GM18907 (cell line): ENCODE measurements at regions not wholly inside any gene's neighbourhood (a gene's known extent, or its start where the extent isn't known, plus 50 kb on each side); places are given as distances from the start of the nearest gene placed in this dataset.

Experiments used
- ATAC-seq: cut with Tn5 transposase; IDR thresholded peaks from one replicate; pipeline ENCODE4 v1.9.1; 2021; ENCODE audit warnings: mild to moderate bottlenecking, moderate library complexity; ENCODE audit not compliant: unreplicated experiment

DNA sequence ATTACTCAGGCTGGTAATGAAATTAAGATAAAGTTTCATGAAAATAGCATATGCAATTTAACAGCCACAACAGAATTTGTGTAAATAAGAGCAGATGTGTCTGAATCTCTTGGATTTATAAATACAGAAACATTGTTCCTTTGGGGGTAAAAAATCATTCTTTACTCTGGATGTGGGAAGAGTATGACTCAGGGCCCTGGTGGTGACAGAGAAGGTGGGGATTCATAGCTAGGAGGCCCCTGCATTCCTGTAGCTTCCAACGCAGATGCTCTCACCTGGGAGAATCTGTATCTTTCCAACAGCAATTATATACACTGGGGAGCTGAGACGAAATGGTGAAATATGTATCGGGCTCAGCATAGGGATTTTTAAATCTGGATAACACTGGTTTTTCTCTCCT lies 167.6 kb upstream of the CADPS start:
- no peak for ATAC-seq

DNA sequence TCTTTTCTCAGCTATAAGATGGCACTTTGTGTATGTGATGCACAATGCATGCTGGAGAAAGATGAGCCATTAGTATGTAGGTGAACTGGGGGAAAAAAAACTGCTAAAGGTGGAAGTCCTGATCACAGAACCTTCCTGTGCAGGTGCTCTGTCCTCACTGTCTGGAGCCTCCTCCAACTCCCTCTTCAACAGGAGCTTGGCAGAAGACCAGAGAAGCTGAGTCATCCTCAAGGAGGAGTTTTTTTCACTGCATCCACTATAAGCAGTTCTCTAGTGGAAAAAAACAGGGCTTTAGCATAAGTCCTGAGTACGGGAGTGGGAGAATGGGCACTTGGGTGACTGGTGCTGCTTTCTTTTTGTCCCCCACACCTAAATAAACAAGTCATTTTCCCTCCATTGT lies 168.4 kb upstream of the CADPS start:
- ATAC-seq = no peak

DNA sequence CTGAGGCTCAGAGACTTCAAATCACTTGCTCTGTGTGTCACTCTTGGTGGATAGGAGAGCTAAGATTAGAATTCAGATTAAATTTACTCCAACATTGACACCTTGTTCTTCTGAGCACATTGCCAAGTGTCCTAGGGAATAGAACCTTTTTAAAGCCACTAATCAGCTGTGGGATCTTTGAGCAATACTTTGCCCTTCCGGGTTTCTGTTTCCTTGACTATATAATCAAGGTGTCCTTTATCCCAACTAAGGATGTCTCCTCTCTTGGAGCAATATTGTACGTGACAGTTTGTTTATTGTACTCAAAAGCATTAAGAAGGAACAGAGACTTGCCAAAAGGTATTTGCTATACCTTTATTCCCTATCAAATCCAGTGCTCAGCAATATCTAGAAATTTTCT lies 170.9 kb upstream of the CADPS start:
- no peak for ATAC-seq

DNA sequence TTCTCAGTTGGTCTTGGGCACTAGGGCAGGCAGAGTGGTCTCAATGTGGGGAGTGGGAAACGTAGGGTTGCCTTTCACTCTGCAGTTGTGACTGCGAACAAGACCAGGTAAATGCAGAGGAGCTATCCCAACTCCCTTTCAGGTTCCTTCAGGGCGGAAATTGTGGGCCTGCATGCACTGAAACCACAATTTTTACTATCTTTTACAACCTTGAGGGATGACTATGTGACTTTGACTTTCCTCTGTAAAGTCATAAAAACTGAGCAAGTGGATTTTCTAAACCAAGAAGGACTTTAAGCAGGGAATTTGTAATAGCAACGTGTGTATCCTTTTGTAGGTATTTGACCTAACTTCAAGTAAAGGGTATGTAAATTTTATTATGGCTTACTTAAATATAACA lies 171.4 kb upstream of the CADPS start:
- no peak for ATAC-seq

DNA sequence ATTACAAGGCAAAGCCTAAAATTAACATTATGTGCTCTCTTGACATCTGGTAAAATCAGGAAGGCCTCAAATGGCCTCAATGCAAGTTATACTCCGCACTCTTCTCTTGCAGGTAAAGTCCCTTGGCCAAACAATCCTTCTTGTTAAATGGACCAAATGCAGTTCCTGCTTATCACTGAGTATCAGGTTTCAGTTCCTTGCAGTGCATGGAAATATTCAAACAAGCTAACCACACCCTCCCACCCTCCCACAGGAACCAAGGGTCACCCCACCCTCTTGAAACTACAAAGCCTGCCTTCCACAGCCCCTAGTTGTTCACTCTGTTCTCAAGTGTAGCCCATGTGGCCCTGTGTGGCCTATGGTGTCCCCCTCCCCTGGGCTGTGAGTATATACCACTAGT lies 171.9 kb upstream of the CADPS start:
- no peak for ATAC-seq

DNA sequence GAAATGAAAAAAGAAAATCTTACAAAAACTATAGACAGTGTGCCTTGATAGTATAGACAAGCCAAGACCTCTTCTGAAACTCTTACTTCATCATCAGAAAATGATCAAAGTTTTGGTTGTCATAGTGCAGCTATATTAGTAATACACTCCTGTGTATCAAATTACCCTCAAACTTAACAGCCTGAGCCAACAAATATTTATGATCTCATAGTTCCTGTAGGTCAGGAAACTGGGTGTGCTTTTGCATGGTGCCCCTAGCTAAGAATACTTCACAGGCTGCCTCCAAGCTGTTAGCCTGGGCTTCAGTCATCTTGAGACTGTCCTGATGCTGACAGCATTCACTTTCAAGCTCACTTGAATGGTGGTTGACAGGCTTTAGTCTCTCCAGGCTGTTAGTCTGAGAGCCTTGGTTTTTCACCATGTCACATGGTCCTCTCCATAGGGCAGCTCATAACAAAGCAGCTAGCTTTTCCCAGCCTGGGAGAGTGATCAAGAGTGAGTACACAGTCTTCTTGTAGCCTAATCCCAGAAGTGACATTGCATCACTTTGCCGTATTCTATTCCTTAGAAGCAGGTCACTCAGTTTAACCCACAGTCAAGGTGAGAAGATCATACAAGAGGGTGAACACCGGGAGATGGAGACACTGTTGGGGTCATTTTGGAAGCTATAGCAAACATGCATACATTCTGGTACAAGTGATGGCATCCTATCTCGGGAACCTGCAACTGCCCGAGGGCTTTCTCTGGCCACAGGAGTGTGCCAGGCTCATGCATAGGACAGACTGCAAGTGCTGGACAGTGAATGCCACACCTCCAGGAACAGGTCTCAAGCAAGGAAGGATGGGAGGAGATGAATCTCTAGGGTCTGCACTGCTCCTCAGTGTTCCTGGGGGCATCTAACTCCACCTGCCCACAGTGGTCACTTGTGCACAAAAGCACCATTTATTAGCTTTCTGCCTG lies 173.4 kb upstream of the CADPS start:
- ATAC-seq = no peak

DNA sequence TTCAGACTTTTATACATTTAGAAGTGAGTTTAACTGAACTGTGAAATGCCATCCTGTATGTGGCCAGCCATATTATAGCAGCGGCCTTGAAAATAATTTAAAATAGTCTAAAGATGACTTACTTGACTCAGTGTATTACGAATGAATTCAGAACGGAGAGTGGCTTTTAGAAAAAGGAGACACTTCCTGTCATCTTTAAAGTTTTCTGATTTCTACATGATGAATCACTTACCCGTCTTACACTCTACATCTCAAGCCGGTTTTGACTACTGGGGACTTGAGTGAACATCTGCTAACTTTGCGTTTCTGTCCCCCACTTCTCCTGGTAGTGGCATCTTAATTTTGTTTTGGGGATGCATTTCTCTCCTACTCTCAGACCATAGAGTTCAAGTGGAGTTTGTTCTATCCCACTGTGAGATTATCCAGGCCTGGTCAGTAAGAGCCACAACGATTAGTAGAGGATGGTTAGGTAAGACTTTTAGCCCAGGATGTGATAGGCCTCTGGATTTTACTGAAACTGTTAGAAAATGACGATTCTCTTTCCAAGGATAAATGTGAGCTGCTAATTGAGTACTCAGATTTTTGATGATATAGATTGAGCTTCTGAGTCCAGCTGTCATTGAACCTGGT lies 175.4 kb upstream of the CADPS start:
- ATAC-seq = no peak

DNA sequence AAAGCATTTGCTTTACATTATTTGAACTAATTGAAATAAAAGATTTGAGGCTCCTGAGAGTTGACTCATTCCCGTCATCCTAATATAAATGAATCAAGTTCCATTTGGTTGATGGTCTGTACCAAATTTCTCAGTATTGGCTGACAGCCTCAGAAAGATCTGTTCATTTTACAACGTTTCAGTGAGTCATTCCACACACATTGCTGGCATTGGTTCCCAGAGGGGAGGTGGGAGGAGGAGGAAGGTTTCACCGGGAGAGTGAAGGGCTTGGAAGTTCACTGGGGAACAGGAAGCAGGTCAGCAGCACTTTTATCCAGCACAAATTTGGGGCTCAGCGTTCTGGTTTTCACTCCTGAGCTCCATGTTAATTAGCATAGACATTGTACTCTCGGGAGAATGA lies 176.7 kb upstream of the CADPS start:
- no peak for ATAC-seq

DNA sequence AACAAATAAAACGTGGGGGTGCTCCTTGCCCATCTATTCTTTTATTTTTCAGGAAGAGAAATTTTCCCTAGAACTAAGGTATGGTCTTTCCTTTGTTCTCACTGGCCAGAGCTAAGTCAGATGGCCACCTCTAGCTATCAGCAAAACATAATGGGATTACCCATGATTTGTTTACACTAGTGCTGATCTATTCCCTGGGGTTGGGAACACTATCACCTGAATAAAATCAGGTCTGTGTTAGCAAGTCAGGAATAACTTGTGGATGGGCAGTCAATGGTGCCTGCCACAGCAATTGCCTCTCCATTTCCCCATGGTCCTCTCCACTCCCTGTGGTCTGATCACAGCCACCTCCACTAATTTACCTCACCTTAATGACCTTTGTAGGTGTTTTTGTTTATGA lies 181.7 kb upstream of the CADPS start:
- no peak for ATAC-seq

DNA sequence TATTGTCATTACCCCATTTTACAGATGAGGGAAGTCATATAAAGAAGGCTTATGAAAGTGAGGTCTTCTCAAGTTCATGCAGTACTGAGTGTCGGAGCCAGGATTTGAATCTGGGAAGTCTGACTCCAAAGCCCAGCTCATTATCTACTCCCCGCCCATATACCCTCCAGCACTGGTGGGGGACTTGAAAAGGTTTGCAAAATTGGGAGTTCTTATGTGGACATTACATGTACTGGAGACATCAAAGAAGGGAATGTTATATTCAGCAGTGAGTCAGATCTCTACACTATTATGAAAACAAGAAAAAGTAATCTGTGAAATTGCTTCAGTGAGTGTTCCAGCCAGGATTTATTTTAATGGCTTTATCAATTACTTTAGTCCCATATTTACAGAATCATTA lies 185.2 kb upstream of the CADPS start:
- ATAC-seq = no peak

DNA sequence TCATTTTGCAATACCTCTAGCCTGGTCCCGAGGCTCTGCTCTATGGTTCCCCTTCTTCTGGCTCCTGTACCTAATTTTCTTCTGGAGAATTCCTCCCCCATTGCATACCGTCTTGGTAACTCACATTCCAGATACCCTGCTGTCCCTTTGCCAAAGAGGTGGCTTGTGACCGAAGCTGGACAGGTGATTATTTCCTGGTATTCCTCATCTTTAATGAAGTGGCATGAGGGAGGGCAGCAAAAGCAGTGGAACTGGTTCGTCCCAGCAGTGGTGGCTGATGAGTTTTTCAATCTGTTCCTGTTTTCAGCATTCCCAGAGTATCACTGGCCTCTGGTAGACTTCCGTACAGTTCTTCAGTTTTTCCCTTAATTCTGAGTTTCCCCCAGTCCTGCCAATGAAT lies 186.2 kb upstream of the CADPS start:
- ATAC-seq = no peak

DNA sequence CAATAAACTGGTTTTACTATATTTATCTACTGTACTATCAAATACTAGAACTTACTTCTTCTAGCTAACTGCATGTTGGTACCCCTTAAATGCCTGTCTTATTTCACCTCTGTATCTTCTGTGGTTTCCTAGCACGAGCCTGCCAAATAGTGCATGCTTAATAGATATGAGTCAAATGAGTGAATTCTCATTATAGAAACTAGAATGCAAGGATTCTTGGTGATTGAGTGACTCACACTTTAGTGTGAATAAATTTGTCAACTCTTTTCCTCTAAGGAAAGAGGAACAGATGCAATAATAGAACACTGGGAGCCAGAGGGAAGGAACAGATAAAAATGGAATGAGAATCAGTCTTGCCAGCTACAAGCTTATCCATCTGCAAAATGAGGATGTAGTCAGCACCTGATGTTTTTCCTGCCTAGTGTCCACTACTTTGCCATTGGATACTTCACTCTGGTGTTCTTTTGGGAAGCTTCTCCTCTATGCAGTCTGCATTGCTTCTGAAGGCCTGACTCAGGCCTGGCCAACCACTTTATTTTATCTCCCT lies 189.1 kb upstream of the CADPS start:
- no peak for ATAC-seq

DNA sequence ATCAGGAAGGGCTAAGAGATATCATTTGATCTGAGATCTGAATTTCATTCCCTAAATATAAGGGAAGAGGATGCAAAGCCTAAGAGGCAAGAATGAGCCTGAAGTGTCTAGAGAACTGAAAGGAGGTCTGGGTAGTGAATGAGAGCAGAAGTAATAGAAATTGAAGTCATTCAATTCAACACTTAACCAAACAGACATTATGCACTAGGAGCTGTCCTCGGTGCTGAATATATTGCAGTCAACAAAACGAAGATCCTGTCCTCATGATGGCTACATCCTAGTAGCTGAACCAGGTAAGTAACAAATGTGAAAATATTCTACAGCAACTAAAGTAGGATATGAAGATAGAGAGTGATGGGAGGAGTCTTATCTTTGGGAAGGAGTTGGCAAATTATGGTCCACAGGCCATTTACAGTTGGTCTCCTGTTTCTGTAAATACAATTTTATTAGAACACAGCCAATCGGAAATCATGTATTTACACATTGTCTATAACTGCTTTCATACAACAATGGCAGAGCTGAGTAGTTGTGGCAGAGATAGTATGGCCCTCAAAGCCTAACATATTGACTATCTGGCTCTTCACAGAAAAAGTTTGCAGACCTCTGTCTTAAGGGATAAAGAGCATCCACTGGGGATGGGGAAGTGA lies 192.9 kb upstream of the CADPS start:
- no peak for ATAC-seq

DNA sequence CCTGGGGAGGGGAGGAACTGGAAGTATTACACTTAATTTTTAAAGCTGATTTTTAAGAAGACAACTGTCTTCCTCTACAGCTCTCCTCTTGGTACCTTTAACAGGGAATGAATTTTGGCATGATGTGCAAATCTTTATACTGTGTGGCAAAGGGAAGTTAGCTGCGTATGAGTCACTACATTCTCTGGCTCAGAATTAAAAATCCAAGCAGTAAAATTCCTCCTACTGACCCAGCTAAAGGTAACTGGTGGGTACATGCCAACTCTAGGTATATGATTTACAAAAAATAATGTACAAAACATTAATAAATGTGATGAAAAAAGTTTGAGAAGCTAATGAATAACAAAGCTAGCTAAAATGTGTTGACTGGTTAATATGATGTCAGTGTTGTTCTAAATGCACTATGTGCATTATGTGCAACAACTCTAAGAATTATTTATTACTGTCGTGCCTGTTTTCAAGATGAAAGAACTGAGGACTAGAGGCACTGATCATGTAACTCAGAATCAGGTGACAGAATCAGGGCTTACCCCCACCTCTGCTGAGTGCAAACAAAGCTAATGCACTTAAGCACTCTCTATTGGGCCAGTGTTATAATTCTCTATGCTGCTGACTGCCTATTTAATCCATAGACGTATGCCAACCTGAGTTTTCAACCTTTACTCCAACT lies 194.7 kb upstream of the CADPS start:
- no peak for ATAC-seq

DNA sequence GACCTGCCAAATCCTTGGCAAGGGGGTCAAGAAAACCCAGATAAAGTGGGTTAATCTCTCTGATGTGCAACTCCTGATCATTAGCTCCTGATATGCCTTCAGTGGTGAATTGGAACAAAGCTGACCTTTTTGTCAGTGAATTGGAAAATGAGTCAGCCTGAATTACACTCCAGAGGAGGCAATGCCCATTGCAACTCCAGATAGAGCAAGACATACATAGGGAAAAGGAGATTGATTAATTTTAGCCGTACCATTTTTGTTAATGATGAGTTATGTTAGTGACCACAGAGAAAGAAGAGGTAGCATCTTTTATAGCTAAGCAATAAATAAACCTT lies 195.2 kb upstream of the CADPS start:
- no peak for ATAC-seq

DNA sequence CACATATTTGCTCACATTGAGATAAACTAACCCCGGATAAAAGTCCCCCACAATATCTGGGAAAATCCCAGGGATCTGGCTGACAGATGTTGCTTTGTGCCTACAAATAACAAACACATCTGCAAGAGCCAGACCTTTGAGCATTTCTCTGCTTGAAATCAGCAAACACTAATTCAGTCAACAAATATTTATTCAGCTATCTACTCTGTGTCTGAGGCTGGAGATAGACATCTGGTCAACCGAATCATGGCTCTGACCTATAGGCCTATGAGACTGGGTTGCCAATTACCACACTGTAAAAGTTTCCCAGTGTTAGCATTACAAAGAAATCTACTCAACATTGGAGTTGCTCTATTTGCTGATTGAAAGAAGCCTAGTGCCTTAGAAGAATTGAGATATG lies 201.1 kb upstream of the CADPS start:
- no peak for ATAC-seq

DNA sequence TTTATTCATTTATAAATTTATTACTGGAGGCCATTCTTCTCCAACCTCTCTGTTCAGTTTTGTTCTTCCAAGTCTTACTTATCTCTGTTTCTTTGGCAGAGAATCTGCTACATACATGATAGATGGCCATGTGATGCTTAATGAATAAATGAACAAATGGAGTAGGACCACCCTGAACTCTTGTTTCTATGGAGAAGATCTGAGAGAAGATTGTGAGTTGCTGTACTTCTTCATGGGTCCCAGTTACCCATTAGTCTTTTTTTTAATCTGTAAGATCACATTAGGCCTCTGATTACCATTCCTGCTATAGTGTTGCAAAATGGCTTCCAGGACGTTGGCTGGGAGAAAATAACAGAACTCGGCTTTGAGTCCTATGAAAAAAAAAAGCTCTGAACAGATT lies 191.9 kb upstream of the SYNPR start:
- ATAC-seq = no peak

DNA sequence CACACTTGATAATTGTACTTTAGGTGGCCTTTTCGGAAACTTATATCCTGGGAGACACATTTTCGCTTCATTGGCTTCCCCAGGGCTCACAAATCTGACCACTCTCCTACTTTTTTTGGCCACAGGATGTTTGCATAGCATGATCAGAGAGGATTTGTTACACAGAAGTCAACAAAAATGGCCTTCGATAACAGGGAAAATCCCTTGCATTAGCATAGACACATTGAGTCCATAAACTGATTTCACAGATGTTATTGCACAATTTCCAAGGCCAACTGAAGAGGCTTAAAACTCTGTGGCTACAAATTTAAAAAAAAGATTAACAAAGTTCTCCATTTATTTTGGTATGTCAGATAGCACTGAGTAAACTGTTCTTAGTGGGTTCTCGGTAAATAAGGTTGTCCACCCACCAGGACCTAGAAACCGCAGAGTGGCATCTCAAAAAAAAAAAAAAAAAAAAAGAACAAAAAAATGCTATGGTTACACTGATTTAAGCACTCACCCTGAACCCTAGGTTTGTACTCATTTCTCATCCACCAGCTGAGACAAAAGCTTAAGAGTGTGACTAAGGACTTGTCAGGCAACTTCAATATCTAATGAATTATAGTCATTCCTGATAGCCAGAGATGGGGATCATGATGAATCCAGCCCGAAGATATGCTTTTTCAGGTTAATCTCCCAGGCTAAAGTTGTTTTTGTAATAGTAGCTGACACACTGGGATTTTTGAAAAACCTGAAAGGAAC lies 188.9 kb upstream of the SYNPR start:
- no peak for ATAC-seq

DNA sequence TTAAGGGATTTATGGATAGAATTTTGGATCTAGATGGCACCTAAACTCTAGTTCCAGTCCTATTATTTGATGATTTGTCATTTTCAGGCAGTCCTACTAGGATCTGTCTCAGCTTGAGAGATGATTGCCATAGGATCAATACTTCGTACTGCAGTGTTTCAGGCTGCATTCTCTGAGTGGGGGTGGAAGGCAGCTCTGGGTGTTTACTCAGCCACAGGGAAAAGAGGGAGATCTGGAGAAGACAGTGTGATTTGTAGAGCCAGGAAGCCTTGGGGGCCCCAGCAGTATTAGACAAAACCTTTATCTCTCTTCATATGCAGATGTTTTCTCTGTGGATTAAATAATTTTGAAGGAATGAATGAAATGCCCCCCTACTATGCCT lies 188.4 kb upstream of the SYNPR start:
- ATAC-seq = no peak

DNA sequence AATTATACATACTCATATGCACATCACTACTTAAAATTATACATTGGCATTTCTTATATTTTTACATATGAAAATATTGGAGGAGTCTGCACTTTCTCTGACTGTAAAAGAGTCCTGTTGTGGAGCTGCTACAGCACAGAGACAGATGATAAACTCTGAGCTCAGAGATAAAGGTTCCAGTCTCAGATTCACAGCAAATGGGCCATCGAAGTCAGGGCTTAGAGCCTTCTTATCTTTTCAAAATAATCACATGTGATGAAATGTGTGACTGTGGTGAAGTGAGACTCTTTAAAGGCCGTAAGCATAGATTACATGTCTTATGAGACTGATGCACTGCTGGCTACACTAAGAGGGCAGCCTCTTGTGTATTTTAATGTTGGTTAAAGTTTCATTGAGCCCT lies 187.5 kb upstream of the SYNPR start:
- no peak for ATAC-seq

DNA sequence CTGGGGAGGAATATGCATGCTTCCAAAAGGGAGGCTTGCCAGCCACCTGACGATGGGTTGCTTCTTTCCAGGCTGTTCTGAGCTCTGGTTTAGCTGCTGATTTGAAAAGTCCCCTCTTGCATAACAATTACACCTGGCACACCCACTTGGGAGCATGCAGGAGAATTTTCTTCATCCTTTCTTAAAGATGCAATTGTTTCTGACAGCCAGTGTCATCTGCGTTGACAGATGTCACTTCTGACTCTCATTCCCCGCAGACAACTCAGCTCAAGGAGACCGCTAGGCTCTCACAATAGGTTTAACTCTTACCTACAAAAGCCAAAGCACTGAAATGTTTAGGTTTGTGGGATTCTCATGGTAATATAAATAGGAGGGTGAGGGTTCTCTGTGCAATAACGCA lies 185.6 kb upstream of the SYNPR start:
- ATAC-seq = no peak
